Caco-2 (cell line): ENCODE measurements at regions not wholly inside any gene's neighbourhood (a gene's known extent, or its start where the extent isn't known, plus 50 kb on each side); places are given as distances from the start of the nearest gene placed in this dataset.

Experiments used
- BruUV-seq: library from RNA; stranded (reverse); fragments of 400-500 nt; replicated peaks from 2 replicates; lab custom pipeline; 2021; lab: Mats Ljungman, UMichigan
- CTCF ChIA-PET: fragments of 300-600 bp; sonication (Branson Sonifier 250); formaldehyde crosslinking; loops from one replicate; lab custom pipeline; 2022; ENCODE audit warnings: antibody characterized with exemption; lab: Charles Lee
- POLR2A ChIA-PET: fragments of 300-600 bp; sonication (Branson Sonifier 250); formaldehyde crosslinking; loops from one replicate; lab custom pipeline; 2022; ENCODE audit warnings: antibody characterized with exemption; lab: Charles Lee
- DNase-seq, 2 experiments: peaks; one replicate each; pipeline versions ENCODE4 v3.0.0 to v3.0.0-alpha.2; 2020 to 2022
- H3K27me3 ChIP-seq: replicated peaks from 2 replicates; pipeline ENCODE4 v1.6.0; 2011; ENCODE audit warnings: low read length; ENCODE audit not compliant: control insufficient read depth, insufficient read depth
- H3K36me3 ChIP-seq: 2 replicates; pipeline ENCODE4 v1.5.1; 2011; ENCODE audit warnings: low read length; ENCODE audit not compliant: control insufficient read depth, insufficient read depth
- H3K4me1 ChIP-seq: fragments of 250-450 bp; sonication (Bioruptor Pico); 2 replicates; pipeline ENCODE4 v1.5.1; 2020; ENCODE audit warnings: mild to moderate bottlenecking
- H3K4me3 ChIP-seq: 2 replicates; pipeline ENCODE4 v1.5.1; 2011; ENCODE audit warnings: low read depth, mild to moderate bottlenecking, control low read depth, low read length
- H3K9me3 ChIP-seq: fragments of 250-450 bp; sonication (Bioruptor Pico); 2 replicates; pipeline ENCODE4 v1.5.1; 2020; ENCODE audit warnings: mild to moderate bottlenecking, moderate library complexity
- H3K27ac Mint-ChIP-seq: one replicate; pipeline ENCODE4 v1.8.0; 2022; ENCODE audit warnings: mixed read lengths; ENCODE audit not compliant: unreplicated experiment
- H3K27me3 Mint-ChIP-seq: one replicate; pipeline ENCODE4 v1.8.0; 2022; ENCODE audit warnings: mixed read lengths; ENCODE audit not compliant: insufficient read depth, unreplicated experiment
- H3K36me3 Mint-ChIP-seq: one replicate; pipeline ENCODE4 v1.8.0; 2022; ENCODE audit warnings: mild to moderate bottlenecking, mixed read lengths; ENCODE audit not compliant: insufficient read depth, unreplicated experiment
- H3K4me1 Mint-ChIP-seq: one replicate; pipeline ENCODE4 v1.8.0; 2022; ENCODE audit warnings: low read depth, mixed read lengths; ENCODE audit not compliant: unreplicated experiment
- H3K4me3 Mint-ChIP-seq: one replicate; pipeline ENCODE4 v1.8.0; 2022; ENCODE audit warnings: mild to moderate bottlenecking, moderate library complexity, mixed read lengths; ENCODE audit not compliant: unreplicated experiment
- H3K9me3 Mint-ChIP-seq: one replicate; pipeline ENCODE4 v1.8.0; 2022; ENCODE audit warnings: mixed read lengths; ENCODE audit not compliant: unreplicated experiment
- CTCF ChIP-seq, 2 experiments: fragments of 200-600 bp in 1 of 2; IDR thresholded peaks; 1 replicate in 1 of 2; 2 replicates in 1 of 2; pipeline versions ENCODE4 v1.5.1 to v1.8.0; 2011 to 2022; ENCODE audit warnings: antibody characterized with exemption in 1 of 2, control low read depth in 1 of 2, inconsistent platforms in 1 of 2, low read depth in 1 of 2, low read length in 1 of 2, mild to moderate bottlenecking in 1 of 2, moderate library complexity in 1 of 2; ENCODE audit not compliant: insufficient read depth in 1 of 2, severe bottlenecking in 1 of 2, unreplicated experiment in 1 of 2
- intact Hi-C: fragments of 100-400 bp; cut with micrococcal nuclease; formaldehyde crosslinking; loops from one replicate; pipeline ENCODE4 v1.10.0; 2022; ENCODE audit not compliant: unreplicated experiment

- Mint-ChIP-seq H3K27me3 (peaks cover 3% of the 10 kb centered on the region), H3K4me1 (no peaks in the 10 kb centered on the region), H3K4me3 (no peak overlapping the region), H3K27ac (no peak overlapping the region), H3K9me3 (no peaks in the 10 kb centered on the region), H3K36me3 (no peaks in the 10 kb centered on the region)
- intact Hi-C loops = no loop called here
- Histone ChIP-seq H3K36me3 (no peaks in the 10 kb centered on the region), H3K9me3 (no peaks in the 10 kb centered on the region), H3K27me3 (no peaks in the 10 kb centered on the region), H3K4me3 (no peak overlapping the region), H3K4me1 (no peaks in the 10 kb centered on the region)
- no peak for DNase-seq
- BruUV-seq = no TSS peak
- ChIA-PET CTCF (no interaction called here), POLR2A (no interaction called here)
- TF ChIP-seq CTCF (IDR thresholded peaks at IDR 0.05; ENCODE audit: insufficient read depth in 1 of 2, low read depth in 1 of 2, low read length in 1 of 2, severe bottlenecking in 1 of 2, unreplicated experiment in 1 of 2) = no peak
Measured at GRCh38 chr5:86997516-86997915, 270.2 kb upstream of the RASA1 start.

- no TSS peak for BruUV-seq
- Mint-ChIP-seq H3K36me3 (no peaks in the 10 kb centered on the region), H3K27ac (no peak overlapping the region), H3K9me3 (no peaks in the 10 kb centered on the region), H3K4me1 (no peaks in the 10 kb centered on the region), H3K4me3 (no peak overlapping the region), H3K27me3 (peaks cover 12% of the 10 kb centered on the region)
- Histone ChIP-seq H3K9me3 (no peaks in the 10 kb centered on the region), H3K4me1 (no peaks in the 10 kb centered on the region), H3K4me3 (no peak overlapping the region), H3K36me3 (no peaks in the 10 kb centered on the region), H3K27me3 (no peaks in the 10 kb centered on the region)
- no peak for TF ChIP-seq CTCF (IDR thresholded peaks at IDR 0.05; ENCODE audit: insufficient read depth in 1 of 2, low read depth in 1 of 2, low read length in 1 of 2, severe bottlenecking in 1 of 2, unreplicated experiment in 1 of 2)
- ChIA-PET CTCF (no interaction called here), POLR2A (no interaction called here)
- DNase-seq = no peak
- intact Hi-C loops = no loop called here
Measured at GRCh38 chr5:86999951-87000350, 267.7 kb upstream of the RASA1 start.

GRCh38 chr5:87002485-87002884, 265.2 kb upstream of the RASA1 start:
- H3K4me1 Mint-ChIP-seq = no peaks in the 10 kb centered on the region
- CTCF ChIA-PET = no interaction called here
- H3K36me3 Mint-ChIP-seq = no peaks in the 10 kb centered on the region
- no peak overlapping the region for H3K4me3 Mint-ChIP-seq
- H3K27me3 Mint-ChIP-seq = peaks cover 9% of the 10 kb centered on the region
- H3K4me3 ChIP-seq = no peak overlapping the region
- H3K4me1 ChIP-seq = no peaks in the 10 kb centered on the region
- H3K36me3 ChIP-seq = no peaks in the 10 kb centered on the region
- no peaks in the 10 kb centered on the region for H3K27me3 ChIP-seq
- no peaks in the 10 kb centered on the region for H3K9me3 Mint-ChIP-seq
- DNase-seq = no peak
- H3K27ac Mint-ChIP-seq = no peak overlapping the region
- no peaks in the 10 kb centered on the region for H3K9me3 ChIP-seq
- no peak for TF ChIP-seq CTCF (IDR thresholded peaks at IDR 0.05; ENCODE audit: insufficient read depth in 1 of 2, low read depth in 1 of 2, low read length in 1 of 2, severe bottlenecking in 1 of 2, unreplicated experiment in 1 of 2)
- no TSS peak for BruUV-seq
- intact Hi-C loops = no loop called here
- POLR2A ChIA-PET = no interaction called here
